Nephron progenitor cell (in vitro differentiated cells): ENCODE measurements at regions not wholly inside any gene's neighbourhood (a gene's known extent, or its start where the extent isn't known, plus 50 kb on each side); places are given as distances from the start of the nearest gene placed in this dataset.

ENCODE experiments used
- DNase-seq: peaks from one replicate; pipeline ENCODE4 v3.0.0; 2021
- H3K27ac Mint-ChIP-seq: 2 replicates; pipeline ENCODE4 v1.8.0; 2021; ENCODE audit warnings: mild to moderate bottlenecking, moderate library complexity, mixed read lengths
- H3K27me3 Mint-ChIP-seq: 2 replicates; pipeline ENCODE4 v1.8.0; 2021; ENCODE audit warnings: mild to moderate bottlenecking, low read depth, mixed read lengths; ENCODE audit not compliant: poor library complexity
- H3K36me3 Mint-ChIP-seq: 2 replicates; pipeline ENCODE4 v1.8.0; 2021; ENCODE audit warnings: low read depth, mixed read lengths
- H3K4me1 Mint-ChIP-seq: 2 replicates; pipeline ENCODE4 v1.8.0; 2021; ENCODE audit warnings: mixed read lengths
- H3K4me3 Mint-ChIP-seq: 2 replicates; pipeline ENCODE4 v1.8.0; 2021; ENCODE audit warnings: mild to moderate bottlenecking, moderate library complexity, mixed read lengths
- H3K9me3 Mint-ChIP-seq: 2 replicates; pipeline ENCODE4 v1.8.0; 2021; ENCODE audit warnings: mild to moderate bottlenecking, moderate library complexity, mixed read lengths
- CTCF ChIP-seq: fragments of 200-600 bp; sonication (generic); IDR thresholded peaks from 2 replicates; pipeline ENCODE4 v1.5.0; 2021; ENCODE audit warnings: antibody characterized with exemption

- H3K9me3 Mint-ChIP-seq: no peaks in the 10 kb centered on the region
- no peak for TF ChIP-seq CTCF
- no peak for DNase-seq
- no peaks in the 10 kb centered on the region for H3K27me3 Mint-ChIP-seq
- no peaks in the 10 kb centered on the region for H3K4me1 Mint-ChIP-seq
- H3K36me3 Mint-ChIP-seq: no peaks in the 10 kb centered on the region
- H3K27ac Mint-ChIP-seq: no peak overlapping the region
- H3K4me3 Mint-ChIP-seq: no peak overlapping the region
Observed at GRCh38 chr4:155609455-155610059, 57.1 kb upstream of the GUCY1A1 start.

GRCh38 chr4:155608225-155608885 lies 58.3 kb upstream of the GUCY1A1 start:
- H3K36me3 Mint-ChIP-seq: no peaks in the 10 kb centered on the region
- DNase-seq: no peak
- no peak overlapping the region for H3K27ac Mint-ChIP-seq
- H3K4me1 Mint-ChIP-seq: no peaks in the 10 kb centered on the region
- no peak overlapping the region for H3K4me3 Mint-ChIP-seq
- no peaks in the 10 kb centered on the region for H3K27me3 Mint-ChIP-seq
- TF ChIP-seq CTCF: no peak
- no peaks in the 10 kb centered on the region for H3K9me3 Mint-ChIP-seq

- H3K9me3 Mint-ChIP-seq: no peaks in the 10 kb centered on the region
Observed at GRCh38 chr4:155607481-155607880, 59.2 kb upstream of the GUCY1A1 start.

GRCh38 chr4:155604718-155605626 lies 61.7 kb upstream of the GUCY1A1 start:
- peaks cover 5% of the 10 kb centered on the region for H3K27me3 Mint-ChIP-seq
- DNase-seq: no peak
- no peaks in the 10 kb centered on the region for H3K4me1 Mint-ChIP-seq
- no peak overlapping the region for H3K4me3 Mint-ChIP-seq
- TF ChIP-seq CTCF: no peak
- H3K9me3 Mint-ChIP-seq: no peaks in the 10 kb centered on the region
- no peak overlapping the region for H3K27ac Mint-ChIP-seq
- no peaks in the 10 kb centered on the region for H3K36me3 Mint-ChIP-seq

More at GRCh38 chr4:155607481-155607880, 59.2 kb upstream of the GUCY1A1 start:
- peaks cover 5% of the 10 kb centered on the region for H3K27me3 Mint-ChIP-seq
- no peak overlapping the region for H3K4me3 Mint-ChIP-seq
- no peak overlapping the region for H3K27ac Mint-ChIP-seq
- no peak for TF ChIP-seq CTCF
- H3K36me3 Mint-ChIP-seq: no peaks in the 10 kb centered on the region
- no peaks in the 10 kb centered on the region for H3K4me1 Mint-ChIP-seq
- no peak for DNase-seq

GRCh38 chr4:155603360-155603891 lies 63.2 kb upstream of the GUCY1A1 start:
- DNase-seq: no peak
- Mint-ChIP-seq H3K27me3 (peaks cover 5% of the 10 kb centered on the region), H3K4me3 (no peak overlapping the region), H3K9me3 (no peaks in the 10 kb centered on the region), H3K36me3 (no peaks in the 10 kb centered on the region), H3K4me1 (peaks cover 5% of the 10 kb centered on the region), H3K27ac (no peak overlapping the region)
- no peak for TF ChIP-seq CTCF
